IPS DF 4.7 (cell line): ENCODE measurements at regions not wholly inside any gene's neighbourhood (a gene's known extent, or its start where the extent isn't known, plus 50 kb on each side); places are given as distances from the start of the nearest gene placed in this dataset.

Source experiments
- DNase-seq: peaks from one replicate; pipeline ENCODE4 v3.0.0-alpha.2; 2013; ENCODE audit warnings: low spot score; ENCODE audit errors: extremely low read depth

- no peak for DNase-seq
Measured at GRCh38 chr16:5577463-5577862, 479.9 kb upstream of the EEF2KMT start.

DNA sequence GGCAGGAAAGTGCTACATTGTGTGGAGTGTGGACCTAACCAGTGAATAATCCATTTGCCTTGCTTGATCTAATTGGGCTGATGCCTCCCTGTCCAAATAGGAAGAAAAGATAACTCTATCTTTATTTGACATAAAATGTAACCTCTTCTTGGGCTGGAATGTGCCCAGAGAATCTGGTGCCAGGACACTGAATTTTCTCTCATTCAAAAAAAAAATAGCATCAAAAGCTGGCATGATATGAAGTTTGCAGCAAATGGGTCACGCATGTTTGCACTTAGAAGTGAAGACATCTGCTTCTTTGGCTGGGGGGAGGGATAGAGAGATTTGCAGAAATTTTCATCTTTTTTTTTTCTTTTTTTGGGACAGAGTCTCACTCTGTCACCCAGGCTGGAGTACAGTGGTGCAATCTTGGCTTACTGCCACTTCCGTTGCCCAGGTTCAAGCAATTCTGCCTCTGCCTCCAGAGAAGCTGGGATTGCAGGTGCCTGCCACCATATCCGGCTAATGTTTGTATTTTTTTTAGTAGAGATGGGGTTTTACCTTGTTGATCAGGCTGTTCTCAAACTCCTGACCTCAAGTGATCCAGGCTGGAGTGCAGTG is 478.2 kb upstream of the EEF2KMT start:
- DNase-seq, result no peak

GRCh38 chr16:5575121-5575520 is 477.5 kb upstream of the EEF2KMT start:
- no peak for DNase-seq

DNA sequence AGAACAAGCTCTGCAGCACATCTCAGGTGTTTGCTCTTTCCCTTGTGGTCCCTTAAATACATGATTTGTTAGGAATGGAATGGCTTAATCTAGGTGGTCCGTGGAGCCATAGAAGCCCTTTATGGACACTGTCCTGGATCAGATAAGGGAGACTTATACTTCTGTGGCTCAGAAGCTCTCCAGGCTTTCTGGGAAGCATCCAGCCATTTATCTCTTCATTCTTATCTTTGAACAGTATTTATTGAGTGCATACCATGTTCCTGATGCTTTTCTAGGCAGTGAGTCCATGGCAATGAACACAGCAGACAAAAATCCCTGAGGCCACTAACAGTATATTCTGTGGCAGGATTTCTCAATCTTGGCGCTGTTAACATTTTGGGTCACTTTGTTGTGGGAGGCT is 474.5 kb upstream of the EEF2KMT start:
- DNase-seq, result no peak

DNA sequence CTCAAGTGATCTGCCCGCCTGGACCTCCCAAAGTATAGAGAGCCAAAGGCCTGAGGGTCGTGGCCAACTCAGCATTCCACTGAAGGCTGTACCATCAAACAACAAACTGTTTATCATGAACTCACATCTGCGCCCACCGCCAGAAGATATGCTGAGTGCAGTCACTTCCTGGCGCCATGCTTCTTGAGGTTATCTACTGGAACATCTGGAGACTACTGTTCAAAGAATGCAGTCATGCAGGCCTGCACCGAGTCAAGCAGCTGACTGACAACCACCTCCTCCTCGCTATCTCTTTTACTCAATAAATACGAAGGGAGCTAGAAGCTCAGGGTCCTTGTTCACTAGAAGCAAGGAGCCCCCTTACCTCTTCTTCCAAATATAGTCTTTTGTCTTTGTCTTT is 473.9 kb upstream of the EEF2KMT start:
- no peak for DNase-seq

DNA sequence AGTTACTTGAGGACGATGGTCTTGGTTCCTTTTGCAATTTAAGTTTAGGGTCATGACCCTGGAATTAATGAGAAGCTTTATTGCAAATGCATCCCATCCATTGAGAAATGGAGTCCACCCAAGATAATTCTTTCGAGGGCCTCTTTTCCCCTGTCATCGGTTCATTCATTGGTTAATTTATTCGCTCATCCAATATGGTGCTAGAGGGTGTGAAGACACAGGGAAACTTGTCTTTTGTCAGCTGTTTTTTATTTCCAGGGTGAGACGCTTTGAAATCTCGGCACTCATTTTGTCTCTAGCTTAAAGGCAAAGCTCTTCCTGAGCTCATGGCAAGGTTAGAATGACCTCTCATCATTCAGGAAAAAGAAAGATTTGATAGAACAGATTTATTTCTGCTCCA is 464.2 kb upstream of the EEF2KMT start:
- DNase-seq, result no peak

GRCh38 chr16:5560084-5560483 is 462.5 kb upstream of the EEF2KMT start:
- no peak for DNase-seq

DNA sequence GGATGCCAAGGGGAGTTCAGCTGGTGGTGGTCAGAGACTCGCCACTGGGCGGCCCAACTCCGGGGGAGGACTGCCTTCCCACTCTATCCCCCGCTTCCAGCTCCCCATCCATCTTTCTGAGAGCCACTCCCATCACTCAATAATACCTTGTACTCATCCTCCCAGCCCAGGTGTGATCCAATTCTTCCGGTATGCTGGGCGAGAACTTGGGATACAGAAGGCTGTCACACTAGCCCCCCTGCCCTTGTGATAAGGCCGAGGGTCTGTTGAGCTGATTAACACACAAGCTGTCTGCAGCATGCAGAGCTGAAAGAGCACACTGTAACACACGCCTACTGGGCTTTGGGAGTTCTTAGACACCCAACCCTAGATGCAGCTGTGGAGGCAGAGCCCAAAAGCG is 460.4 kb upstream of the EEF2KMT start:
- no peak for DNase-seq

DNA sequence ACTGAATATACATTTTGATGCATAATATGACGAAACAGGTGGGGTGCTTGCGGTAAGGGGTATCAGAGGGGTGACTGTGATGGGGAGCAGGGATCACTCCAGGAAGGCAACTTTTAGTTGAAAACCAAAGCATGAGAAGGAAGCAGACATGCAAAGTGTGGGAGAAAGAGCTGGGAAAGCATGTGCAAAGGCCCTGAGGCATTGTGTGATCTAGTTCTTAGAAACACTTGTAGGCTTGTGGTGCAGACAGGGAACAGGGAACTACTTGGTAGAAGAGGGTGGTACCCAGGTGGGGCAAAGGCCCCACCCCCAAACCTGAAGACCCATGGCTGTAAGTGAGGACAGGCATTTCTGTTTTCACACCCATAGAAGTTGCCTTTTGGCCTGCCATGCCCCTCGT is 459.9 kb upstream of the EEF2KMT start:
- DNase-seq, result no peak

DNA sequence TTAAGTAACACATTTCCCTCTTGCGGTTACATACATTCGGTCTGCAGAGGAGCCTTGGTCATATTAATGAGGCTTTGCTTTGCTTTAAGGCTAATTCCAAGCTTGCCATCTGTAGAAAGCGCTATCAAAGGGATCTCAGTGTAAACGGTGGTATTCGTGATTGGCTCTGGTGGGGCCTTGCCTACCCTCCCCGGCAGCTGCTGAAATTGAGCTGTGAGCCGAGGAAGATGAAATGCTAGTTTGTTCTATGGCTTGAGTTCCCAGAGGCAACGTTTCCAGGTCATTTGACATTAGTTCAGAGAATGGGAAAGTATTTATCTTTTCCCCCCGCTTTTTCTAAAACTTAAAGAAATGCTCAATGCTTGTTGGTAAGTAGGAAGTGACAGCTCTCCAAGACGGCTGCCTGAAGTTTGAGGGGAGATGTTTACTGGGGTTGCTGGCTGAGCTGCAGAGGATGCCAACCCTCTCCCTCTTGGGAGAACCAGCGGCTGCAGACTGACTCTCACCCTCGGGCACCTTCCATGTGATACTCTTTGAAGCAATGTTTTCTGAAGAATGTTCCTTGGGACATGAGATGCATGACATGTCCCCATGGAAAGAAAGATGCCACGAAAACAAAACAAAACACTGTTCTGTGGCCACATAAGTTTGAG is 458.7 kb upstream of the EEF2KMT start:
- no peak for DNase-seq

- no peak for DNase-seq
Measured at GRCh38 chr16:5551909-5552308, 454.3 kb upstream of the EEF2KMT start.

GRCh38 chr16:5549802-5550201 is 452.2 kb upstream of the EEF2KMT start:
- DNase-seq, result no peak

DNA sequence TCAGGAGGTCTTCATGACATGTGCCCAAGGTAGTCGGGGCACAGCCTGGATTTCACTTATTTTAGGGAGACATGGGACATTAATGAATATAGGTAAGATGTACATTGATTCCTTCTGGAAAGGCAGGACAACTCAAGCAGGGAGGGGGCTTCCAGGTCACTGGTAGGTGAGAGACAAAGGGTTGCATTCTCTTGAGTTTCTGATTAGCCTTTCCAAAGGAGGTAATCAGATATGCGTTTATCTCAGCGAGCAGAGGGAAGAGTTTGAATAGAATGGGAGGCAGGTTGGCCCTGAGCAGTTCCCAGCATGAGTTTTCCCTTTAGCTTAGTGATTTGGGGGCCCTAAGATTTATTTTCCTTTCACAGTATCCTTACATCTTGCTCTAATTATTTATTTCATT is 443.8 kb upstream of the EEF2KMT start:
- DNase-seq, result peak; percentile 2

DNA sequence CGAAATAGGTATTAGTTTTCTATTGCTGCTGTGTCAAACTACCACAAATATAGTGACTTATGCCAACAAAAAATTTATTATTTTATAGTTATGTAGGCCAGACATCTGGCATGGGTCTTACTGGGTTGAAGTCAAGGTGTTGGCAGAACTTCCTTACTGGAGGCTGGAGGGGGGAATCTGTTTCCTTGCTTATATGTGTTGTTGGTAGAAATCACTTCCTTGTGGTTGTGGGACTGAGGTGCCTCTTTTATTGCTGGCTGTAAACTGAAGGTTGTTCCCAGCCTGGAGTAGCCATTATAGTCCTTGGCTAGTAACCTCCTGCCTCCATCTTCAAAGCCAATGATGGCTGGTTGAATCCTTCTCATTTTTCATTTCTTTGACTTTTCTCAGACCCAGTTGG is 439.8 kb upstream of the EEF2KMT start:
- no peak for DNase-seq

DNA sequence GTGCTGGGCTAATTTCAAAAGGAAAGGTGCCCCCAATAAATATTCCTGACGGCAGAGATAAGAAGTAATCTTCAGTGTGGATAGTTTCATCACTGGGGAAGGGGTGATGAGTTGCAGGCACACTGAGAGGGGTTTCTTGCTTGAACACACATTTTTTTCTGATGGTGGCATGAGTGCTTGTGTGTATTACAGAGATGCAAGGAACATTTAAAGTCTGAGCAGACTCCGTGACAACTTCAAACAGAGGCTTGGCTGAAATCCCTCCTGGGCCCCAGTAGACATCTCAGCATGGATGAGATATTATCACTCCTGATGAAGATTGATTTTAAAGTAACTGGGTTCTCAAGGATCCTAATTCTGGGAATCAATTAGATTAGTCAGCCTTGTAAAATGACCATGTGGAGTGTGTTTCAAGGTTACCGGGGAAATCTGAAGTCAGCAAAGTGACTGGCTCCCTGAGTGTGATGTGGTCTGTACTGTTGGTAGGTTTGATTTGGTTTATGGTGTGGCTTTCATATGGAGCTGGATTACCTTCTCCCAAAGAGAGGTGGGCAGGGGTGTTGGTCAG is 435.8 kb upstream of the EEF2KMT start:
- no peak for DNase-seq

DNA sequence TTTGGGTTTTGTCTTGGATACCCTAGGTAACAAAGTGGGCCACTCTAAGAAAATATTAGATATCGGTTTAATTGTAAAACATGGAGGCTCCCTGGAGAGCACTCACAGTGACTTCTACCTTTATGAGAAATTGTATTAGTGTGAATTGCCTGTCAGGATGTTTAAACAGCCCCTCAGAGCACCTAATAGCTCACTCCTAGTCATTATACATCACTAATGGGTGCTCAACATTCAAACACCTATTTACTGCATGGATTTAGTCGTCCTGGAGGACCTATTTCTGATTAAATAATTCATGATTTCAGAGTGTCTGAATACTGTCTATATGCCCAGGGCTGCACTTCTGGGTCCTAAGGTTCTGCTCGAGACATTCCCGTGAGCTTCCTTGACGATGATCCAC is 430.2 kb upstream of the EEF2KMT start:
- no peak for DNase-seq

GRCh38 chr16:5526826-5527225 is 429.2 kb upstream of the EEF2KMT start:
- no peak for DNase-seq

- no peak for DNase-seq
Measured at GRCh38 chr16:5523829-5524228, 426.2 kb upstream of the EEF2KMT start.

DNA sequence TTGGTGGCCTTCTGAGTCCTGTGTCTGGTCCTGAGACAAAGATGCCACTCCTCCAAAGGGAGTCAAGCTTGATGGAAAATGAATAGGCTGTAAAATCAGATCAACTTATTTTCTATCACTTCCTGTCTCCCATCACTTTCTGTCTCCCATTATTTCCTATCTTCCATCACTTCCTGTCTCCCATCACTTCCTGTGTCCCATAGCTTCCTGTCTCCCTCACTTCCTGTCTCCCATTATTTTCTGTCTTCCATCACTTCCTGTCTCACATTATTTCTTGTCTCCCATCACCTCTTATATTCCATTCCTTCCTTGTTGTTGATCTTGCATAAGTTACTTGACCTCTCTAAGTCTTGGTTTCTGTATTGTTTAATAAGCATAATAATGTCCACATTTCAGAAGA is 418.5 kb upstream of the EEF2KMT start:
- no peak for DNase-seq

DNA sequence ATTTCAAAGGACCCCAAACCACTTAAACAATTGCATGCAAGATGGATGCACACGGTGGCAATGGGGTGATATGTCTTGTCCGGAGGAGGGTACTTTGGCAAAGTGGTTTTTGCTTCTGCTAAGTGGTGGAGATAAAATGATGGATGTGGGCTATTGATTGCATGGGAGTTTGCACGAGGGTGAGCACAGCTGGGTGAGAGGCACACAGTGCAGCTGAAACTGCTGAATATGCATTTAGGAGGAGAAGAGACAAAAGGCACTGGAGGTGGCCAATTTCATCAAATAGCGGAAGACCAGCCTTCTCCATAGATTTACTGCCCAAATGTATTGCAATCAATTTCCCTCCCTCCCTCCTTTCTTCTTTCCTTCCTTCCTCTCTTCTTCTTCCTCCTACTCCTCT is 414.4 kb upstream of the EEF2KMT start:
- no peak for DNase-seq

- no peak for DNase-seq
Measured at GRCh38 chr16:5510819-5511370, 413.3 kb upstream of the EEF2KMT start.

GRCh38 chr16:5509794-5510193 is 412.2 kb upstream of the EEF2KMT start:
- no peak for DNase-seq

DNA sequence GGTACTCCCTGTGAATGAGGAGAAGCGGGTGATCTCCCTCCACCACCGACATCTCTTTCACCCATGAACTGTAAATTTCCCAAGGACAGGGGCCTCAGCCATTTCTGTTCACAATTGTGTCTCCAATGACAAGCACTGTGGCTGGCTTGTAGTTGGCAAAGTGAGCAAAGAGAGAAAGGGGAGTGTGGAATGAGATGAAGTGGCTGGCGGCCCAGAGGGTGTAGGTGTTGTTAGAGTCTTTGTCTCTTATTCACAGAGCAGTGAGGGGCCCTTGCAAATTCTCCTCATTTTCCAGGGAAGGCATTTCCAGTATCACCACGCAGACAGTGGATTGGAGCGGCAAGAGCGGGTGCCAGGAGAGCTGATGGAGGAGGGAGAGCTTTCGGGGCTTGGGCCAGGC is 411.7 kb upstream of the EEF2KMT start:
- DNase-seq, result no peak
